HG03378 (cell line): ENCODE measurements at regions not wholly inside any gene's neighbourhood (a gene's known extent, or its start where the extent isn't known, plus 50 kb on each side); places are given as distances from the start of the nearest gene placed in this dataset.
"Not testable (repeated sequence)": the region's sequence is repeated elsewhere in the genome, so short reads cannot be mapped to it uniquely, and the experiment has no call there.

Source experiments
- ATAC-seq: cut with Tn5 transposase; IDR thresholded peaks from one replicate; pipeline ENCODE4 v1.9.1; 2021; ENCODE audit warnings: mild to moderate bottlenecking, moderate library complexity; ENCODE audit not compliant: unreplicated experiment

DNA sequence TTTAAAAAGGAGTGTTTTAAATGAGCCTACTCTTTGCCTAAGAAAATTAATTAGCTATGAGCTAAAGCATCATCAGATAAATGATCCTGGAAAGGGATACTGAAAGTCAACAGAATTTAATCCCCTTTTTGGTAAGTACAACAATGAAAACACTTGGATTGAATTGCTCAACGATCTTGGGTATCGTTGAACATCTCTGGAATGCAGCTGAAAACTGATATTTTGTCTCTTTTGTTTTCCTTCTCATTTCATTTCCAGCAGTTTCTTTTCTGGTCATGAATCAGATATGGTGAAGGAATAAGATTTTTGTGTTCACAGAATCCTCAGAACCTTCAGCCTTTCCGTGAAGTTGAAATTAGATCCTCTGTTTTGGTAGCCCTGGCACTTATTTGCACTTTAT, 771.2 kb downstream of the FSCB start:
- ATAC-seq: no peak

DNA sequence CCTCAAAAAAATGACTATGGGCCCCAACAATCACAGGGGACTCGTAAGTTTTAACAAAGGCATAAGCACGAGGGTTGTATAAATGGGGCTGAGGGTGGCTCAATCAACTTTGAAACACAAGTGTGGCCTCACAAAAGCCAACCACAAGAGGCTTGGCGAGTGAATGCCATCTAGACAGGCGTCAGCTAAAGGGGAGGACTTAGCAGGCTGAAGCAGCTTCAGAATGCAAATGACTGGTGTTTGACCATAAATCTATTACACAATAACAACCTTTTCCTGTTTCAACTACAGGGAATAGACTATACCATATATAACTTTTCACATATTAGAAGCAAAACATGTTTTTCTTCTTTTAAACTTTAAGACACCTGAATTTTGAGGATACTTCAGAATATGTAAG, 777.9 kb downstream of the FSCB start:
- no peak for ATAC-seq

- no peak for ATAC-seq
Observed at GRCh38 chr14:43706900-43707299, 800.2 kb downstream of the FSCB start.

DNA sequence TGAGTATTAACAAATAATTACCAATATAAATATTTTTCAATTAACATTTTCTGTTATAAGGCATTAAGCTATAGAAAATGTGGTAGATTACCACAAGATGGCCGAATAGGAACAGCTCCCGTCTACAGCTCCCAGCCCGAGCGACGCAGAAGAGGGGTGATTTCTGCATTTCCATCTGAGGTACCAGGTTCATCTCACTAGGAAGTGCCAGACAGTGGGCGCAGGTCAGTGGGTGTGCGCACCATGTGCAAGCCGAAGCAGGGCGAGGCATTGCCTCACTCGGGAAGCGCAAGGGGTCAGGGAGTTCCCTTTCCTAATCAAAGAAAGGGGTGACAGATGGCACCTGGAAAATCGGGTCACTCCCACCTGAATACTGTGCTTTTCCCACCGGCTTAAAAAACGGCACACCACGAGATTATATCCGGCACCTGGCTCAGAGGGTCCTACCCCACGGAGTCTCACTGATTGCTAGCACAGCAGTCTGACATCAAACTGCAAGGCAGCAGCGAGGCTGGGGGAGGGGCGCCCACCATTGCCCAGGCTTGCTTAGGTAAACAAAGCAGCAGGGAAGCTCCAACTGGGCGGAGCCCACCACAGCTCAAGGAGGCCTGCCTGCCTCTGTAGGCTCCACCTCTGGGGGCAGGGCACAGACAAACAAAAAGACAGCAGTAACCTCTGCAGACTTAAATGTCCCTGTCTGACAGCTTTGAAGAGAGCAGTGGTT, 808.4 kb downstream of the FSCB start:
- not testable (repeated sequence) for ATAC-seq

GRCh38 chr14:43697003-43697402, 810.1 kb downstream of the FSCB start:
- no peak for ATAC-seq

GRCh38 chr14:43692706-43693105, 814.4 kb downstream of the FSCB start:
- no peak for ATAC-seq

DNA sequence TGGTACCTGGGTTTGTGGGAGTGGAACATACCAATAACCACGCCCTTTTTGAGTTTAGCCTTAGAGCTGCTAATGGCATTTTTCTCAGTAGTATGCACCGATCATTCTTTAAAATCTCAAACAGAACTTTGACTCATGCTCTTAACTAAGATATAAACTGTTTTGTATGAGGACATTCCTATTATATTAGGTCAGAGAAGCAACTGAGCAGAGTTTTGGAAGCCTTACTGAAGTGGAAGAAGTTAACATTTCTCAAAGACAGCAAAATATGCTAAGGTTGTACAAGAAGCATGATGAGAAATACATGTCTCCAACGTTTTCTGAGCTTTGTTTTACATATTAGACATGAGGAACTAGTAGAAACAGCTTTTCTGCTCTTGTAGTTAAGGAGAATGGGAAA, 819.2 kb downstream of the FSCB start:
- no peak for ATAC-seq

- ATAC-seq: no peak
Observed at GRCh38 chr14:43677581-43677980, 829.5 kb downstream of the FSCB start.

DNA sequence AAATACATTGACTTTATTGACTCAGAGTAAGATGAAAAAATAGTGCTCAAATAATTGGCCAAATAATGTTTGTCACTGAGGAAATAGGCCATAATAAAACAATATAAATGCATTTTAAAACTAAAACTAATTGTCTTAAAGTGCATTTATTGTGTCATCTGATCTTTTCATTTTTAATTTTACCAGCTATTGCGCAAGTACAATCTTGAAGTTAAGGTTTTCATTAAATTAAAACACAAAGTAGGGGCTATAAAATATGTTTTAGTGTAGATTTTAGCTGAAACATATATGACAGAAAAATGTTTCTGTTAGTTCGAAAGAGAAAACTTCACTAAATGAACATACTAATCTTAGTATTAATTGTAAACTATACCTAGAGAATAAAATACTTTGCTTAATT, 832.8 kb downstream of the FSCB start:
- no peak for ATAC-seq

DNA sequence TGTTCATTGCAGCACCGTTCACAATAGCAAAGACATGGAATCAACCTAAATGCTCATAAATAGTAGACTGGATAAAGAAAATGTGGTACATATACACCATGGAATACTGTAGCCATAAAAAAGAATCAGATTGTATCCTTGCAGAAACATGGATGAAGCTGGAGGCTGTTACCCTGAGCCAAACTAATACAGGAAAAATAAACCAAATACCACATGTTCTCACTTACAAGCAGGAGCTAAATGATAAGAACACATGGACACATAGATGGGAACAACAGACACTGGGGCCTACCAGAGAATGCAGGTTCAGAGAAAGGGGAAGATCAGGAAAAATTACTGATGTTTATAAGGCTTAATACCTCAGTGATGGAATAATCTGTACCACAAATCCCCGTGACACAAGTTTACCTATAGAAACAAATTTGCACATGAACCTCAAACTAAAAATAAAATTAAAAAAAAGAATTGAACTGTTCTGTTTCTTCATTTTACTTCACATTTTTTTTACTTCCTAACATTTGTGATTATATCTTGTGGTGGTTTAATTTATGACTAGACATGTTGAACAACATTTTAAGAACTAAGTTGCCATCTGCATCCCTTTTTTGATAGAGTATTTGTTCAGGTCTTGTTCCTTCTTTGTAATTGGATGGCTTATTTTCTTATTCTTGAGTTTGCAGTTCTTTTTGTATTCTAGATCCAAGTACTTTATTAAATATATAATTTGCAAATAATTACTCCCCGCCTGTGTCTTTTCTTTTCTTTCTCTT, 835.2 kb downstream of the FSCB start:
- no peak for ATAC-seq

GRCh38 chr14:43669355-43669754, 837.7 kb downstream of the FSCB start:
- ATAC-seq: no peak

DNA sequence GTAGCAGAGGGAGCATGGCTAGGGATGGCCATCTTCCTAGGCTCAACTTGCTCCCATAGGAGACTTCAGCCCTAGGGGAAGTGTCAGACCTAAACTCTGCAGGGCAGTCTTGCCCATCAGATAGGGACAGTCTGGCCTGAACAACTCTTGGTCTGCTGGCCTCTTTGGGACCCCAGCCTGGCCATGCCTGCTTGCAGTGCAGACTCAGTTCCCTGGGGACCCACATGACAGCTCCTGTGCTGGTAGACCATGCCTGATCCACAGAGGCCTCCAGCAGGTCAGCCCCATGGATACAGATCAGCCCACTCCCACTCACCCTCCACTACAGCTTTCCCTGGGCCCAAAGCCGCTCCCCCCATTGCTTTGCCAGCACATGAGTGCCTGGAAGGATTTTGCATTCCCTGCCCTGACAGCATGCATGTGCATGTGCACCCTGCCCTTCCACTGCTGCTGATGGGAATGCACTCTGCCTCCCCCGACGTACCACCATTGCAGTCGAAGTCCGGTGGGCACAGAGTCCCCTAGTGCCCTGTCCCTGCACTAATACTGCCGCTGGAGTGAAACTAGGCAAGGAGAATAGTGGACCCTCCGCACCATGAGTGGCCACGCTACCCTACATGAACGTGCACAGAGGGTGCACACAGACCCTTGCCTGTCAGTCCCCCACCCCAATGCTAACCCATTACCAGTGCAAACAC, 841.4 kb downstream of the FSCB start:
- no peak for ATAC-seq

DNA sequence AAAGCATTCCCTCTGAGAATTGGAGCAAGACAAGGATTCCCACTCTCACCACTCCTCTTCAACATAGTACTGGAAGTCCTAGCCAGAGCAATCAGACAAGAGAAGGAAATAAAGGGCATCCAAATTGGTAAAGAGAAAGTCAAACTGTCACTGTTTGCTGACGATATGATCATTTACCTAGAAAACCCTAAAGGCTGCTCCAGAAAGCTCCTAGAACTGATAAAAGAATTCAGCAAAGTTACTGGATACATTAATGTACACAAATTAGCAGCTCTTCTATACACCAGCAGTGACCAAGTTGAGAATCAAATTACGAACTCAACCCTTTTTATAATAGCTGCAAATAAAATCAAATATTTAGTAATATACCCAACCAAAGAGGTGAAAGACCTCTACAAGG, 851.9 kb downstream of the FSCB start:
- not testable (repeated sequence) for ATAC-seq

- ATAC-seq: no peak
Observed at GRCh38 chr14:43651896-43652295, 855.2 kb downstream of the FSCB start.

- no peak for ATAC-seq
Observed at GRCh38 chr14:43651185-43651787, 855.8 kb downstream of the FSCB start.

DNA sequence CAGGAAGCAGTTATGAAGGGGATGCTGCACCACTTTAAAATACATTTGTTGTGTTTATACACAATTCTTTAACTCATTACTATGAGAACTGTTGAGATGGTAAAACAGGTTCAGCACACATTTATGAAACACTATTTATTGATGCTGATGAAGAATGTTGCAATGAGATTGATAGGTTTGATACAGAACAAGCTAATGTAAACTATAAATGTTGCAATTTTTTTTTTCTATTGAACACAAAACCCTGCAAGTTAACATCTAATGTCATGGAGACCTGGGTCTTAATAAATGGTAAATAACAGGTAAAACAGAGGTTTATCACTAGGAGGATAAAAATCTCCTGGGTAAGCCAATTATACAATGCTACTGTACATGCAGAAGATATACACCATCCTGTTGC, 857.6 kb downstream of the FSCB start:
- no peak for ATAC-seq

GRCh38 chr14:43647302-43647701, 859.8 kb downstream of the FSCB start:
- no peak for ATAC-seq

GRCh38 chr14:43640718-43641267, 866.3 kb downstream of the FSCB start:
- ATAC-seq: no peak

GRCh38 chr14:43625294-43625693, 881.8 kb downstream of the FSCB start:
- no peak for ATAC-seq

DNA sequence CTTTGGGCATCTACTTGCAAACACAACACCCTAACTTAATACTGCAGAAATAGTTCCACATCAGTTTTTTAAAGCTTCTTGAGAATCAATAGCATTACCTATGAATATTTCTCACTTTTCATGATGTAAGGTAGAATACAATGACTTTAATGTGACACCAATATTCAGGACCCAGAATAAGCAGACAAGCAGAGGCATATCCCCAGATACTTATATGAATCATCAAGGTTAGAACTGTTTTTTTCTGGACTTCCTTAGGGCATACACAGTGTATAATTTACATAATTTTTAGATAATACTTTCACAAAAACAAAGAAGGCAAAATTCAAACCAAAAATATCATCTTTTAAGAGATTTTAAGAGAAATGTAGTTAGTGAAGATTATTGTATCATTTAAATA, 885.8 kb downstream of the FSCB start:
- ATAC-seq: no peak

DNA sequence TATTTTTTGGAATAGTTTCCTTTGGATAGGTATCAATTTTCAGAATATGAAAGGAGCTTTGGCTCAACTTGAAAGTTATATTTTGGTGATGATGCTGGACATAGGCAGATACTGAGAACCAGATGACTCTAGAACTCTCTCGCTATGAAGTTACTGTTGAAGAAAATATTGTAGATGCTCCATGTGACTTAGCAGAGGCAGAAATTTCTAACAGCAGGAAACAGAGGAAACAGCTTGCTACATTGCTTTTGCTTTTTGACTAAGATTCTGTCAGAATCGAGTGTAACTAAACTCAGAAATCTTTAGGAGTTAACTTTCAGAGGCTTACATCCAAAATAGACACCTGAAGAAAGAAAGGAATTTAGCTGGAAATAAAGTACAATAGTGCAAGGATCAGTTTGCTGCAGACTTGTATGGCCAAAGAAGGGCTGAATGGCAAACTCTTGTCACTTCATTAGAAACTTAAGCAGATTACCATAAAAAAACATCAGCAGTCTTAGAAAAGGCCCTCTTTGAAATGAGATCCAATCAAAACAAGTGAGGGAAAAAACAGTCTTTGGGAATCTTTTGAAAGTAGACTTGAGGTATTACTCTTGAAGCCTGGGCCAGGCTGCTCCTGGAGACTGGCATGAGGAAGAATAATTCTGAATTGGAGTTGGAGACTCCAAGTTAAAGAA, 911.8 kb downstream of the FSCB start:
- ATAC-seq: no peak
